Small intestine (tissue), 7 donors: ENCODE measurements at regions not wholly inside any gene's neighbourhood (a gene's known extent, or its start where the extent isn't known, plus 50 kb on each side); places are given as distances from the start of the nearest gene placed in this dataset.

ENCODE experiments used
- DNase-seq, 2 donors: peaks; one replicate each; pipeline versions ENCODE4 v3.0.0 to v3.0.0-alpha.2; 2013
- FAIRE-seq: peaks from 2 replicates; lab custom pipeline; 2012; peaks lifted over from hg19 to GRCh38; lab: Jason Lieb, UNC
- H3K27ac ChIP-seq, 3 donors: one replicate each; pipeline ENCODE4 v1.5.1; 2013; ENCODE audit warnings: low read length in 2 of 3, mild to moderate bottlenecking in 2 of 3, control low read depth in 1 of 3, inconsistent platforms in 1 of 3, low read depth in 1 of 3, moderate library complexity in 1 of 3
- H3K27me3 ChIP-seq, 3 donors: one replicate each; pipeline ENCODE4 v1.6.1; 2013; ENCODE audit warnings: low read length in 3 of 3, inconsistent platforms in 1 of 3; ENCODE audit not compliant: control insufficient read depth in 3 of 3, insufficient read depth in 3 of 3
- H3K36me3 ChIP-seq, 3 donors: one replicate each; pipeline ENCODE4 v1.6.1; 2013; ENCODE audit warnings: low read length in 3 of 3, inconsistent platforms in 1 of 3, low read depth in 1 of 3, mild to moderate bottlenecking in 1 of 3, moderate library complexity in 1 of 3; ENCODE audit not compliant: control insufficient read depth in 3 of 3, insufficient read depth in 2 of 3
- H3K4me1 ChIP-seq, 3 donors: one replicate each; pipeline ENCODE4 v1.6.1; 2013; ENCODE audit warnings: low read length in 2 of 3, inconsistent platforms in 1 of 3, low read depth in 1 of 3, mild to moderate bottlenecking in 1 of 3, moderate library complexity in 1 of 3; ENCODE audit not compliant: control insufficient read depth in 3 of 3, insufficient read depth in 2 of 3
- H3K4me3 ChIP-seq, 3 donors: one replicate each; pipeline ENCODE4 v1.5.1; 2013; ENCODE audit warnings: low read length in 3 of 3, control low read depth in 1 of 3, inconsistent platforms in 1 of 3, low read depth in 1 of 3, mild to moderate bottlenecking in 1 of 3, moderate library complexity in 1 of 3
- H3K9me3 ChIP-seq, 2 donors: one replicate each; pipeline ENCODE4 v1.6.1; 2013; ENCODE audit warnings: low read depth in 1 of 2, low read length in 1 of 2; ENCODE audit not compliant: control insufficient read depth in 2 of 2, insufficient read depth in 1 of 2
- WGBS, 3 donors: extraction: QIAGEN DNeasy Blood & Tissue Kit; methylation state at CpG; one replicate each; pipeline ENCODE4 v1.1.7; 2013; 5-methylcytosine and 5-hydroxymethylcytosine counted together
- donor health status: healthy with polysubstance abuse.
- donor health status: control.
- donor health status: control.
- donor health status: Bipolar disorder and iron deficiency.
- donor health status: healthy.

DNA sequence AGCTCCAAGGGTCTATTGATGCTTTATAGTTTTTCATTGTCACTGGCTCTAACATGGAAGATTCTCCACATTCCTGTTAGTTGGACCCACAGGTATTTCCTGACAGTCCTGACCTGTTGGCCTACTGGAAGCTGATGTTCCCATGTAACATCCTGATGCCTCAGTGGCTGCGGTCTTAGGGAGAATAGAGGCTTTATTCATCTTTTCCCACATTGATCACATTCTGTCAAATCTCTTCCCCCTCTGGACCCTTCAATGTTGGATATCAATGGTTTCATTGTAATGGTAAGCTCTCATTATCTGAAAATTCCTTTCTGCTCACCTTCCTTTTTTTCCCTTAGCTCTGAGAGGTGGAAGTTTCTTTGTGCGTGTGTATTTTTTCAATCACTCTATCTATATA, 280.9 kb upstream of the TBX3 start:
- Histone ChIP-seq H3K27me3 (no peaks in the 10 kb centered on the region), H3K4me3 (no peak overlapping the region), H3K36me3 (no peaks in the 10 kb centered on the region), H3K4me1 (no peaks in the 10 kb centered on the region), H3K27ac (no peak overlapping the region), H3K9me3 (no peaks in the 10 kb centered on the region)
- FAIRE-seq (no peak), DNase-seq (no peak)
- 89 to 95% (median 95%) methylated on average over 2 of the region's 2 CpGs for WGBS, 3 donors

DNA sequence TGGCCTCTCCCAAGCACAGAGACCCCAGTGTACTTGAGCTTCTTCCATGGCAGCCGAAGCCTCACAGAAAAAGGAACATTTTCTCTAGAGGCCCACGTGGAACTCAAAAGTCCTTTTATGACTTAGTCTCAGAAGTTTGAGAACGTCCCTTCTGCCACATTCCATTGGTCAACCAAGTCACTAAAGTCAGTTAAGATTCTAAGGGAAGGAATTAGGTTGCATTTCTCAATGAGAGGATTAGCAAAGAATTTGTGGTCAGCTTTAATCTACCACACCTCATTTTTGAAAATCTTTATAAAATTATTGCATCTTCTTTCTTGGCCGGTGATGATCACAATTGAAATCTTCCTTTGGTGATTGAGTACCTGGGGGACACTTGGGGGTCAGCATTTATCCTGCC, 279.9 kb upstream of the TBX3 start:
- no peaks in the 10 kb centered on the region for H3K36me3 ChIP-seq
- H3K27me3 ChIP-seq = no peaks in the 10 kb centered on the region
- H3K4me1 ChIP-seq = no peaks in the 10 kb centered on the region
- FAIRE-seq (no peak), DNase-seq (no peak)
- H3K9me3 ChIP-seq = no peaks in the 10 kb centered on the region
- WGBS, 3 donors = 85 to 92% (median 90%) methylated on average over 4 of the region's 4 CpGs
- H3K4me3 ChIP-seq = no peak overlapping the region
- no peak overlapping the region for H3K27ac ChIP-seq

DNA sequence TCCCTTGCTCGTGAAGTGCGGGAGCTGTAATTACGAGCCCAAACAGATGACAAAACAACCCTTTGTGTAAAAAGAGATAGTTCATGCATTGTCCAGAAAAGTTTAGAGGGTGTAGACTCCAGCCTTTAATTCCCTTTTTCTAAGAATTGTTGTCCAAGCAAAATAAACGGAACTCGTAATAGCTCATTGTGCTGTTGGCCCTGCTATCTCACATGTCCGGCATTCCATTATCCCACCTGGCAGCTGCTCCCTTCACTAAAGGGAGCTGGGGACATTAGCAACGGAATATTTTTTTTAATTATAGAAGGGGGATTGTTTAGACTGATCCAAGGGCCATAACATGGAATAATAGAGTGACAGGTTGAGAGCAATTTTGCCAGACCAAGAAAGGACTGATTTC, 277.5 kb upstream of the TBX3 start:
- H3K4me3 ChIP-seq = no peak overlapping the region
- whole genome bisulfite sequencing, 3 donors = 76 to 86% (median 84%) methylated on average over 7 of the region's 7 CpGs
- no peak overlapping the region for H3K27ac ChIP-seq
- DNase-seq = no peak
- no peak for FAIRE-seq
- no peaks in the 10 kb centered on the region for H3K4me1 ChIP-seq
- no peaks in the 10 kb centered on the region for H3K9me3 ChIP-seq
- no peaks in the 10 kb centered on the region for H3K36me3 ChIP-seq
- H3K27me3 ChIP-seq = no peaks in the 10 kb centered on the region

DNA sequence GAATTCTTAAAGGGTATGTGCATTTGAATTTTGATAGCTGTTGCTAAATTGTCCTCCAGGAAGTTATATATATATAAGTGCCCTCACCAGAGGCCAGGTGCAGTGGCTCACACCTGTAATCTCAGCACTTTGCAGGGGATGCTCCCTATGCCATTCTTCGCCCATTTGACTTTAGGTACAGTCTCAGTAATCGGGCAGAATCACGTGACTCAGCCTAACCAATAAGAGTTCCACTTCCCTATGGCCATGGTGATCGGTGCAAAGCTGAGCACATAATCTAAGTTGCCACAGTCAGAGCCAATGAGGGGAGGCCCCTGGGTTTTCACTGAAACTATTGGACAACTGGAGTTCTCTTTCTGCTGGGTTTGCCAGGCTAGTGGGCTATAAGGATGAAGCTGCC, 274.6 kb upstream of the TBX3 start:
- Histone ChIP-seq H3K27ac (no peak overlapping the region), H3K4me1 (no peaks in the 10 kb centered on the region), H3K27me3 (no peaks in the 10 kb centered on the region), H3K36me3 (no peaks in the 10 kb centered on the region), H3K9me3 (no peaks in the 10 kb centered on the region), H3K4me3 (no peak overlapping the region)
- 81 to 91% (median 84%) methylated on average over 4 of the region's 4 CpGs for WGBS, 3 donors
- DNase-seq (no peak), FAIRE-seq (no peak)

DNA sequence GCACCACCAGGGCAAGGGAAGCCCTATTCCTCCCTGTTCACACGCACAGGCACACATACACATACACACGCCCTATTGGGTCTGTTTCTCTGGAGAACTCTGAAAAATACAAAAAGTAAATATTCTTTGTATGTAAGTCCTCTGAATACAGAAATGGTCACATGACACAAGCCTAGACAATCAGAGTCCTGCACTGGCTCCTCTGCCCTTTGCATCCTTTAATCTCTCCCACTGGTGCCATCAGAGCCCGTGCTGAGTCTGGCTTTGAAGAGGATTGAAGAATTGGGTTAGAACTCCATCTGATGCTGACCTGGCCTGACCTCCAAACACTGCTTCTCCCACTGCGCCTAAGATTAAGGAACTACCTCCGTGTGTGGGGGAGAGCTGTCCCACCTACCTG, 273.2 kb upstream of the TBX3 start:
- H3K4me3 ChIP-seq = no peak overlapping the region
- no peaks in the 10 kb centered on the region for H3K36me3 ChIP-seq
- no peak for FAIRE-seq
- no peak for DNase-seq
- WGBS, 3 donors = 78 to 87% (median 79%) methylated on average over 5 of the region's 5 CpGs
- H3K4me1 ChIP-seq = no peaks in the 10 kb centered on the region
- H3K27me3 ChIP-seq = no peaks in the 10 kb centered on the region
- H3K9me3 ChIP-seq = no peaks in the 10 kb centered on the region
- H3K27ac ChIP-seq = no peak overlapping the region

DNA sequence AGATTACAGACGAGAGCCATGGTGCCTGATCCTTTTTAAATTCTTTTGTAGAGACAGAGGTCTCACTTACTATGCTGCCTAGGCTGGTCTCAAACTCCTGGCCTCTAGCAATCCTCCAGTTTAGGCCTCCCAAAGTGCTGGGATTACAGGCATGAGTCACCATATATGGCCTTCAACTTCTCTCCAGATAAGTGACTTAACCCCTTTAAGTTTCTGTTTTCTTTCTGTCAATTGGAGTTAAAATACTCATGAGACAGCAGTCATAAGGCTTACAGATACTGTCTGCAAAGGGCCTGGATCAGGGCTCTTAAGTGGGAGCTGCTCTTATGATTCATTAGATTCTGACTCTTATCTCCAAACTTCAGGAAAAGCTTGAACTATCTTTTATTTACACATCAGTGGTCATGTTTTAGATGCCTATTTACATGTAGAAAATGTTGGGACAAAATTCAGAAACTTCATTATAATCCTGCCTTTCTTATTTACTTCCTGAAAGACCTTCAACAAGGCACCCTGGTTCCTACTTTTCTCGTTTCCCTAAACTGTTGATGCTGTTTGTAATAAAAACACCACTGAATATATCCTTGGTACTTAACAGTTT, 271.5 kb upstream of the TBX3 start:
- H3K36me3 ChIP-seq = no peaks in the 10 kb centered on the region
- H3K4me3 ChIP-seq = no peak overlapping the region
- H3K4me1 ChIP-seq = no peaks in the 10 kb centered on the region
- 64 to 78% (median 74%) methylated on average over 2 of the region's 2 CpGs for WGBS, 3 donors
- H3K27ac ChIP-seq = no peak overlapping the region
- H3K27me3 ChIP-seq = no peaks in the 10 kb centered on the region
- peak; percentile 11 to 16 for DNase-seq
- H3K9me3 ChIP-seq = no peaks in the 10 kb centered on the region
- no peak for FAIRE-seq

DNA sequence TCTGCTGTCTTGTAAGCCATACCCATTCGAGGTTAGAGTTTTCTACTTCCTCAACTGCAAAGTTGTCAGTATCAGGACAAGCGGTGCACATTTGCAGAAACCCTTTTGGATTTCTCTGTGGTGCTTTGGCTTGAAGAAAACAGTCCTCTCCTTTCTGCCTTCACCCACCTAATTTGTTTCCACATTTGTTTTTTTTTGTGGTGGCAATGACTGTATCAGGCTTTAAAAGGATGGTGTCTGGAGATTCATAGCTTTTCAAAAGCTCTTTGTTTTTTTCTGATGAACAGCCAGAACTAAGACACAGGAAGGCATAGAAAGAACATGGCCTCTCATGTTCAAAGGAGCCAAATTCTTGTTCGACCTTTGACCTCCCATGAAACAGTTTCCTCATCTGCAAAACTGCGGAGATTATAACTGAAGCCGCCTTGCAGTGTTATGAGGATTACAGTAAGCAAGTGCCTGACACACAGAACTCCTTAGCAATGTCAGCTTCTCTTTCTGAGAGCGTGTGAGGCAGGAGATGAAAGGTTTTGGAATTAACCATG, 270.6 kb upstream of the TBX3 start:
- peak in 1 of 2 donors; percentile 5 for DNase-seq
- H3K4me1 ChIP-seq = no peaks in the 10 kb centered on the region
- H3K27me3 ChIP-seq = no peaks in the 10 kb centered on the region
- H3K36me3 ChIP-seq = no peaks in the 10 kb centered on the region
- H3K27ac ChIP-seq = no peak overlapping the region
- 76 to 85% (median 79%) methylated on average over 6 of the region's 6 CpGs for WGBS, 3 donors
- no peaks in the 10 kb centered on the region for H3K9me3 ChIP-seq
- no peak for FAIRE-seq
- no peak overlapping the region for H3K4me3 ChIP-seq

DNA sequence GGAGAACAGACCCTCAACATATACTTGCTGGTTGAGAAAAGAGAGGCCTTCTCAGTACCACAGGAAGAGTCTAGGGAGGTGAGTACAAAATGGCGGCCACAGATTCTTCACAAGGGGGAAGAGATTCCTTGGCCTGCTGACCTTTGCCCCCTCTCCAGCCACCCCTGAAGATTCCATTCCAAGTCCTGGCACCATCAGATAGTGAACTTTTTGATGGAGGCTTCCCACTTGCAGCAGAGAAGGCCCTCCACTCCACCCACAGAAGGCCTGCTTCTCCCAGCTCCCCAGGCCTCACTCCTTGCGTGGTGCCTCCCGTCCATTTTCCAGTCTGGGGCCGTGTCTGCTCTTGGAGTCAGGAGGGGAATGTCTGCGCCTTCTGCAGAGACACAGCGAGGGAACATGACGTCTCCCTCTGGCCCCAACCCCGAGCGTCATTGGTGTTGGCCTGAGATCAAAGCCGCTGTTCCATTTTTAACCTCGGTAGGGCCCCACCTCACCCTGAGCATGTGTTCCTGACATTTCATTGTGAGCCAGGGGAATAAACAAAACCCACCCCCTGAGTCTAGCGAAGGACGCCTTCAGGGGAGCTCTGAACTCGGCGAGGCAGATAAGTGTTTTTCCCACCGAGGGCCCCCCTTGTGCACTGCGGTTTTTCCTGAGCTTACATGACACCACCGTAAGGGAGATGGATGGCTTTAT, 268.7 kb upstream of the TBX3 start:
- H3K9me3 ChIP-seq = no peaks in the 10 kb centered on the region
- no peaks in the 10 kb centered on the region for H3K4me1 ChIP-seq
- FAIRE-seq = no peak
- 70 to 86% (median 77%) methylated on average over 18 of the region's 18 CpGs for WGBS, 3 donors
- peak overlapping the region in 1 of 3 donors; percentile 48 for H3K27ac ChIP-seq
- DNase-seq = peak in 1 of 2 donors; percentile 22
- H3K36me3 ChIP-seq = no peaks in the 10 kb centered on the region
- no peaks in the 10 kb centered on the region for H3K27me3 ChIP-seq
- no peak overlapping the region for H3K4me3 ChIP-seq
